ENCODE measurements at regions not wholly inside any gene's neighbourhood (a gene's known extent, or its start where the extent isn't known, plus 50 kb on each side); places are given as distances from the start of the nearest gene placed in this dataset.

- TF ChIP-seq CTCF (conservative IDR thresholded peaks at IDR 0.05; ENCODE audit: low read depth, low read length): no peak
- no peak for DNase-seq (ENCODE audit: low read depth)
- H3K4me3 ChIP-seq (ENCODE audit: low read depth, low read length): no peak overlapping the region
Observed at GRCh38 chr11:123304828-123305466, 109.9 kb upstream of the CLMP start.

GRCh38 chr11:123303924-123304323 is 108.9 kb upstream of the CLMP start:
- TF ChIP-seq CTCF (conservative IDR thresholded peaks at IDR 0.05; ENCODE audit: low read depth, low read length): no peak
- DNase-seq (ENCODE audit: low read depth): no peak
- no peak overlapping the region for H3K4me3 ChIP-seq (ENCODE audit: low read depth, low read length)

- DNase-seq (ENCODE audit: low read depth): no peak
- TF ChIP-seq CTCF (conservative IDR thresholded peaks at IDR 0.05; ENCODE audit: low read depth, low read length): peak; percentile 2
- H3K4me3 ChIP-seq (ENCODE audit: low read depth, low read length): no peak overlapping the region
Observed at GRCh38 chr11:123302751-123303195, 107.7 kb upstream of the CLMP start.

GRCh38 chr11:123301696-123302400 is 106.8 kb upstream of the CLMP start:
- peak; percentile 72 for TF ChIP-seq CTCF (conservative IDR thresholded peaks at IDR 0.05; ENCODE audit: low read depth, low read length)
- no peak for DNase-seq (ENCODE audit: low read depth)
- peak overlapping the region; percentile 42 for H3K4me3 ChIP-seq (ENCODE audit: low read depth, low read length)

- peak overlapping the region; percentile 42 for H3K4me3 ChIP-seq (ENCODE audit: low read depth, low read length)
- peak; percentile 50 for DNase-seq (ENCODE audit: low read depth)
- no peak for TF ChIP-seq CTCF (conservative IDR thresholded peaks at IDR 0.05; ENCODE audit: low read depth, low read length)
Observed at GRCh38 chr11:123301013-123301591, 106.1 kb upstream of the CLMP start.

- no peak for DNase-seq (ENCODE audit: low read depth)
- no peak for TF ChIP-seq CTCF (conservative IDR thresholded peaks at IDR 0.05; ENCODE audit: low read depth, low read length)
- H3K4me3 ChIP-seq (ENCODE audit: low read depth, low read length): no peak overlapping the region
Observed at GRCh38 chr11:123299721-123300120, 104.7 kb upstream of the CLMP start.

Measured in epithelial cell of proximal tubule (primary cell).